ENCODE measurements at regions not wholly inside any gene's neighbourhood (a gene's known extent, or its start where the extent isn't known, plus 50 kb on each side); places are given as distances from the start of the nearest gene placed in this dataset.
"Not testable (repeated sequence)": the region's sequence is repeated elsewhere in the genome, so short reads cannot be mapped to it uniquely, and the experiment has no call there.

DNA sequence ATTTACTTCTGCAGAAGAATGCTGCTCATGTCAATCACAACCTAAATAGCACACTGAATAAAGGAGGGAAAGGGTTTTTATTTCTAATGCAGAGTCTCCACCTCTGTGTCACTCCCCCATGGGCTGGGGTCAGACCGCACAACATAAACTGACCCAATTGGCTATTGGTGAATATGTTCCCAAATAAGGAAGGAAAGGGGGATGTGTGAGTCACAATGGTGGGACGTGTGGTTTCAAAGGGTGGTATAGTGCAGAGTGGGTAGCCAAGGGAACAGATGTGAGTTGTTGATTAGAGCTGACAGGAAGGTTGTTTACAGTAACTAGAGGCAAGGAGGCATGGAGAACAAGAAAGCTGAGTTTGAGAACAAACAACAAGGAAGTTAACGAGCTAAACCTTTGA, 491.8 kb downstream of the ZPLD1 start:
- no peak for DNase-seq

DNA sequence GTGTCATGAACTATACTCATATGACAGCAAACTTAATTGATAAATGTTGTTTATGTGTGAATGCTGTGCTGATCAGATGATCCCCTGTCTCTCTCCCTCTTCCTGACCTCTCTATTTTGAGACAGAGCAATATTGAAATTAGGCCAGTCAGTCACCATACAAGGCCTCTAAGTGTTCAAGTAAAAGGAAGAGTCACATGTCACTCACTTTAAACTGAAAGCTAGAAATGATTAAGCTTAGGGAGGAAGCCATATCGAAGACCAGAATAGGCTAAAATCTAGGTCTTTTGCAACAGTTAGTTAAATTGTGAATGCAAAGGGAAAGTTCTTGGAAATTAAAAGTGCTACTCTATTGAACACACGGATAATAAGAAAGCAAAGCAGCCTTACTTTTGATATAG, 498.6 kb downstream of the ZPLD1 start:
- no peak for DNase-seq

DNA sequence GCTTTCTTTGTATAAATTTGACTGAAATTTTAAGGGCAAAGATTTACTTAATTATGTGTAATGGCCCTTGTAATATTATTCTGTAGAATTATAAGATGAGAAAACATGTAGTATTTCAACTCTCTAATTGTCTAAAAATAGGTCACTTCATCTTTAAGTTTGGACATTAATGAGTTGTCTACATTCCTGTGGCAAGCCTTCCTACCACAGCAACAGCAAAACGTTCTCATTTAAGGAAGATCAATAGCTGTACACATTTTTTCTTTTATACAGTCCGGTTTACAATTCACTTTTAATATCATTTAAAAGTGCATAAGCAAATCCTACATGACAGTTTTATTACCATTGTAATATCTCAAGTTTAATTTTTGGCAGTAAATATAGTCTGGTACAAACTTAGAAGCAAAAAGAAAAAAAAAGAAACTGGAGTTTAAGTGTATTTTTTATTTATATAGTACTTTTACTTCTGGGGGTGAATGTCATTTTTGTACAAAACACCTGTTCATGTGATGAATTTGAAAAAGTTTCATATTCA, 501.8 kb downstream of the ZPLD1 start:
- DNase-seq: no peak

DNA sequence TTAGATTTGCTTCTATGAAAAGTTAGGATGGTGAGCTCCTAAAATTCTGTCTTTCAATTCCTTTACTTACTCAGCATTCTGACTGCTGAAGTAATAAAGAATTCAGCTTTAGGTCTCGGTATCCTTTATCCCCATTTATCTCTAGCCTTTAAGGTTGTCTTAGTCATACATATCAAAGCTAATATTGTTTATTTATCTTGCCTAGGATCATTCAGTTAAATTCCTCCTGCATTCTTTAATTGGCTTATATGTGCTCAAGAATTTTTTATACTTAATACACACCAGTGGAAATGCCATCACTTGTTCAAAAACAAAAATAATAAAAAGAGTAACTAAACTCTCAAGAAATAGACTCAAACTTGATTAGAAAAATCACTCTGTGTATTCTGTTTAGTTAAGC, 507.0 kb downstream of the ZPLD1 start:
- DNase-seq: no peak

DNA sequence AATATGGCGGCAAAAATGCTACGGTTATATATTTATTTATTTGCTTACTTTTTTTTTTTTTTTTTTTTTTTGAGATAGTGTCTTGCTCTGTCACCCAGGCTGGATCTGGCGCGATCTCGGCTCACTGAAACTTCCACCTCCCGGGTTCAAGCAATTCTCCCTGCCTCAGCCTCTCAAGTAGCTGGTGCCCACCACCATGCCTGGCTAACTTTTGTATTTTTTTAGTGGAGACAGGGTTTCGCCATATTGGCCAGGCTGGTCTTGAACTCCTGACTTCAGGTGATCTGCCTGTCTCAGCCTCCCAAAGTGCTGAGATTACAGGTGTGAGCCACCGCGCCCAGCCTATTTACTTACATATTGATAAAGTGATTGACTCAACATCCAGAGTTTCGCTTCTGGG, 511.6 kb downstream of the ZPLD1 start:
- DNase-seq: not testable (repeated sequence)

DNA sequence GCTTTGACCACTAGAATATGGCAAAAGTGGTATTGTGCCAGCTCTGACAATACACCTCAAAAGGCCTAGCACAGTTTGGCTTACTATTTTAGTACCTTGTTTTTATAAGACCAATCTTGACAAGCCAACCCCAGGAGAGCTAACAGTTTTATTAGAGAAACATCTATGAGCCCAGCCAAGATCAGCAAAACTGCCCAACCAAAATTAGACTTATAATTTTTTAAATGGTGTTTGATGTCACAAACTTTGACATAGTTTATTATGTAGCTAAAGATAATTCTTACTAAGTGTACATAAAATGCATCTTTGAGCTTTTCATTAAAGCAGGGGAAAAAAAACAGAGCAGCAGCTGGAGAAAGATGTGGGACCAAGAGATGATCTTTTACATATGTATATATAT, 537.5 kb downstream of the ZPLD1 start:
- DNase-seq: no peak

DNA sequence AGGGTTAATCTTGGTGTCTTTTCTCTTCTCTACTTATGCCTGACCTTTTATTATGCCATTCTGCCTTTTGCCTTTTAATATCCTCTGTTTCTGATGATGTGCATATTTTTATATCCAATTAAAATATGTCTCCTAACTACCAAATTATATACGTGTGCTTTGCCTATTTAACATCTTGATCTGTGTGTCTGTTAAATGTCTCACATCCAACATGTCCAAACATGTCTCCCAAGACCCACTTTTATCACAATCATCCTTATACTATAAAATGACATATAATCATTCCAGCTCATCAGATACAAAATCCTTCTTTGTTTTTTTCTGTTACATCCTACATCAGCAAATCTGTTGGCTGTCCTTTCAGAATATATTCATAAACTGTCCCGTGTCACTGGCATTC, 539.5 kb downstream of the ZPLD1 start:
- no peak for DNase-seq

DNA sequence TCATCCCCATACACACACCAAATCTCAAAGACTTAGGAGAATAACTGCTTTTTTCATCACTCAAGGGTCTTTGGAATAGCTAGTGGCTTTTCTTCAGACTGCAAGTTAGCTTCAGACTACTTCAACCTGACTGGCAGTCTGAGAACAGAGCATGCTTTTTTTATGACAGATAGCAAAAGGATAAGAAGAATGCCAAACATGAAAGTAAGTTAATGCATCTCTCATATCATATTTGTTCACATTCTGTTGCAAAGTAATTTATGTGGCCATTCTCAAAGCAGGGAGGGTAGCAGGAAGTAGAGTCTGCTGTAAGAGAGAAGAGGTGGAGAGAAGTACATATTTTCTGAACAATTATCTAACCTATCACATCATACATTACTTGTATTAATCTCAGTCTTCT, 544.4 kb downstream of the ZPLD1 start:
- no peak for DNase-seq

DNA sequence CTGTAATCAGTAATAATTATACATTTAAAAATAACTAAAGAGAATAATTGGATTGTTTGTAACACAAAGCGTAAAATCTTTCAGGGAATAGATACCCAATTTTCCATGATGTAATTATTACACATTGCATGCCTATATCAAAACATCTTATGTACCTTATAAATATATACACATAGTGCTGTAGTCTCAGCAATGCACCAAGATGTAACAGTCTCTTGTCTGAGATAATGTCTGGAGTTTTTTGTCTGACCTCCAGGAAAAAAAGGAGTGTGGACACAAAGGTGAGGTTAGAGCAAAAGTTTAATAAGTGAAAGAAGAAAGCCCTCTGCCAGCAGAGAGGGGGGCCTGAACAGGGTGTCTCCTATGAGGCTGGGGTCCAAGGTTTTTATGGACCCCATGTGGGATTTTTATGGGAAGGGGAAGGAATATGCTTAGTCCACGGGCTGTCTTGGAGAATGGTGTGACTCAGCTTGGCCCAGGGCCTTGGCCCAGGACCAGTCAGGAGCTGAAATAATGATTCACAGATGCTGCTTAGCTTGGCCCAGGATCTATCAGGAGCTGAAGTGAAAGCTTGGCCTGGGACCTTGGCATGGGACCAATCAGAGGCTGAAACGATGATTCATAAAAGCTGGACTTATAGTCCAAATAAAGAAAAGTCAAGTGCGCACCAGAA, 545.0 kb downstream of the ZPLD1 start:
- DNase-seq: no peak

DNA sequence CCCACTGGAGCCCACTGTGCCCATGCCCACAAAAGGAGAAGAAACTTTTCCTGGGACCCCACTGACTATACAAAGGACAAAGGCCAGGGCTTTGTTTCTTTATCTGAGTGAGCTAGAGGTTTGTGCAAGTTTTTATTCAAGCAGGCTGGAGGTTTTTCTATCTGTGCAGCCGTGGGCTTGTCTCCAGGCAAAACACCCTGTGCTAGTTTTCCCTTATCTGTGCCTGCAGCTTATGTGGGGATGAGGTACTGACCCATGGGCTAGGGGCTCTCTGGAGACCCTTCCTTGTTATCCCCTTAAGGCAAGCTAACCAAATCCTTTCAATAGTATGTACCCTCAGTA, 545.5 kb downstream of the ZPLD1 start:
- DNase-seq: no peak

DNA sequence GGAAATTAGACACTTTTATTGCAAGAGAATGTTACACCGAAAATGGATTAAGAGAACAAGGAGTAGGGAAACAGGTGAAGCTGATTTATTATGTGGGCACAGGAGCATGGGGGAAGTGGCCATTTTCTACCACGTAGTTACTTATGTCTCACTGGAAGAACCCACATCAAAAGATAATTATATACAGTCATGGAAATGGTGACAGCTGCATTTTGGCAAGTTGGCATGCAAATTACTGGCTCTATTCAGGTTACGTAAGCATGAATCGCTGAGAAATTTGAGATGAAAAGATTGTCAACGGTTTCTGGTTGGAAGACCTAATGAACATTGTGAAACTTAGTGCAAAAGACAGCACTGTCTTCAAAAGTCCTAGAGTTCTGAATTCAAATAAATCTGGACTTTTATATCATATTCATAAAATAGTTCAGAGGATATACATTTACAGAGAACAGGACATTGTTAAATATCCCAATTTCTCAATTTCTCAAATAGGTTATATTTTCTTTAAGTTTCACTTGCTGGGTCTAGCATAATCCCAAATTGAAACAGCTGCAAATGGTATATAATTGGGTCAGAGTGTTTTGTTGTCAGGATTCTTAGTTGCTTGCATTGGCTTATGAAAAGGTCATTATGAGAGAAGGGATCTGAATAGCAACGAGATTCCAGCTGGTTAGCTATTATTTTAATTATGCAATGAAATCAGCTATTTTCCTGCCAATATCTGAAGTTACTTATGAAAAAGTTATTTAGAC, 567.8 kb downstream of the ZPLD1 start:
- DNase-seq: peak; percentile 2

DNA sequence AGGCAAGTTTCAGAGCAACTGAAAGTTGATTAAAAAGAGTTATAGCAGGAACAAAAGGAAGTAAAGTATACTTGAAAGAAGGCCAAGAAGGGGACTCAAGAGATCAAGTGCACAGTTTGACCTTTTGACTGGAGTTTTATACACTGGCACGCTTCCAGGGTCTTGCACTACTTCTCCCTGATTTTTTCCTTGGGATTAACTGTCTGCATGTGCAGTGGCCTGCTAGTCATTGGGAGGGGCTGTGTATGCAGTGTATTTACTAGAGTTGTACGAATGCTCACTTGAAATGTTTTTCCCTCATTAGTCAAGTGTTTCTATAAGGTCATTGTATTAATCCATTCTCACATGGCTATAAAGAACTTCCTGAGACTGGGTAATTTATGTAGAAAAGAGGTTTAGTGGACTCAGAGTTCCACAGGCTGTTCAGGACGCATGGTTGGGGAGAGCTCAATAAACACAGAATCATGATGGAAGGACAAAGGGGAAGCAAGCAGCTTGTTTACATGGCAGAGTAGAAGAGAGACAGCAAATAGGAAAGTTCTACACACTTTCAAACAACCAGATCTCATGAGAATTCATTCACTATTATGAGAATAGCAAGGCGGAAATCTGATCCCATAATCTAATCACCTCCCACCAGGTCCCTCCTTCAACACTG, 571.8 kb downstream of the ZPLD1 start:
- no peak for DNase-seq

DNA sequence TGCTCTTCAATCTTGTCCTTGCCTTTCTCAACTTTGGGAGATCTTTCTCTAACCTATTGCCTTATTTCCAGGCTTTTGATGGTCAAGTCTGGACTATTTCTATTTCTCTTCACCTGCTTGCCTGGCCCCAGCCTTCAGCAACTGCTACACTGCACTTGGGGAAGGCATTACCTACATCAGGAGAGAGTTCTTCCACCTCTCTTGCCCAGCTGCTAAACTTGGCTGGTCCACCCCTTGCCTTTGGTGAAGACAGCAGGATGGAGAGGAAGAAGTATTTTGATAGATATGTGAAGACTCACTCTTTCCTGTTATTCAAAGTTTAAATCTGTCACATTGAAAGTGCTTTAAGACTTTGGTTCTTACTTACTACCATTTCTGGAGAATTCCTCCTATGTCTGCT, 574.8 kb downstream of the ZPLD1 start:
- no peak for DNase-seq

DNA sequence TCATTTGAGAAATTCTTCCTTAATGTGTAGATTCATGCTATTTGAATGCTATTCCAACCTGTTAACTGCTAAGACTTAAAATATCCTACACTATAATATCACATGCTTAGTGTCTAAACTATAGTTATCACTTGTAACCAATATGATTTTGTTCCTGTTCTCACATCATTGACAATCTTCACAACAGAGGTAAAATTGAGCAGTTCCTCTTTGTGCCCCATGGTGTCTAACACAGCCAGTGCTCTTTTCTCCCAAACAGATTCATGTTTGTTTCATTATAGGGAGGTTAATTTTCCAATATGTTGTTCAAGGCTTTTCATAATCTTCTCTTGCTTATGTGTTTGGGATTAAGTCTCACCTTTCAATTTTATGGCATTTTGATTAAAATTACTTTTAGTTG, 591.1 kb downstream of the ZPLD1 start:
- DNase-seq: no peak

DNA sequence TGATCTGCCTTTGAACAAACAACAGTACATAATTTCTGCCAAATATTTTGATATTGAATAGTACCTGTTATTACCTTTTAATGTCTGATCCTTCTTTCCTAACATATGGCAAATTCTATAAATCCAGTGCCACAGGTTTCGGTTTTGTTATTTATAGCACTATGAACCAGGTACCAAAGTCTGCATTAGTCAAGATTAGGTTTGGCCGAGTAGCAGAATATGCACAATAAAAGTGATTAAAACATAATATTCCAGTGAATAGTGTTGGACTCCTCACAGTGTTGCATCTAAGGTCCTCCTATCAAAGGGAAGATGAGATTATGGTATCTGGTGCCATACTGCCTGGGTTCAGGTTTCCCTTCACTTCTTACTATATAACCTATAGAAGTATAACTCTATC, 599.0 kb downstream of the ZPLD1 start:
- DNase-seq: no peak

DNA sequence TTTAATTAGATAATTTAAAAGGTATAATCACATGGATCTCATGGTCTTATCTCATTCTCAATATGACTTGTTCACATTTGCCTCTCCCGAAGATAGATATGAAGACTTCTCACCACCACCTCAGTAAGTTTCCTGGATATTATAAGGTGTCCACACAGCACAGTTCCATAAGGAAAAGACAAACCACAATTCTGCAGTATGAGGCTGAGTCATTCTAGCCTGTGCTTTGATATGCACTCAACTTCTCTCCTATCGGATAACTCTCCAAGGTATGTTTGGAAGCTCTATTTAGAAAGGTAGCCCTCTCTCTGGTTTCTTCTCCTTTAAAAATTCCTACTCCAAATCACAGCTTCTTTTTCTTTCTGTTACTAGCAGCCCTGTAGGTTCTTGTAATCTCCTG, 612.8 kb downstream of the ZPLD1 start:
- no peak for DNase-seq

DNA sequence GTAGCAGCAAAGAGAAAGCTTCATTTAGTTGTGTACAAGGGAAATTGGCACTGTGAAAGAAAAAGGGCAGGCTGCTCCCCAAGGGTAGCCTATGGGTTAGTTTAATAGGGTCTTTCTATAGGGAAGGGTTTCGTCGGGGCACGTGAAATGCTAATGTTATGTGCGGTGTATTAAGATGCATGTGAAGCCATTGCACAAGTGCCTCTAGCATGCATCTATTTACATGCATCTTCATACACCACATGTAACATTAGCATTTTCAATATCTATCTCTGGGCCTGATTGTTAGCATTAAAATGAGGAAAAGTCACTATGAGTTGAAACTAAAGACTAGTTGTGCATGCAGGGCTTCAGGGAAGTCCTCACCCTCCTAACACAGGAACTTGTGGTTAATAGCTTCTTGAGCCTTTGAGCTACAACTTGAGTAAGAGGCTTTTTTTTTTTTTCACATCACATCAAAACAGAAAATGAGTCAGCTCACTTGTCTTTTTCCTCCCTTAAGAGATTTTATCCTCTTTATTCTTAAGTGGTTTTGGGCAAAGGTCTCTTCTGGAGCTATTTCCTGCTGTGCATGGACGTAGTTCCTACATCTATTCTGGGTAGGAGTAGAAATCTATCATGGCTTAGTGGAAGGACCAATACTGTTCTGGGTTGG, 613.4 kb downstream of the ZPLD1 start:
- no peak for DNase-seq

DNA sequence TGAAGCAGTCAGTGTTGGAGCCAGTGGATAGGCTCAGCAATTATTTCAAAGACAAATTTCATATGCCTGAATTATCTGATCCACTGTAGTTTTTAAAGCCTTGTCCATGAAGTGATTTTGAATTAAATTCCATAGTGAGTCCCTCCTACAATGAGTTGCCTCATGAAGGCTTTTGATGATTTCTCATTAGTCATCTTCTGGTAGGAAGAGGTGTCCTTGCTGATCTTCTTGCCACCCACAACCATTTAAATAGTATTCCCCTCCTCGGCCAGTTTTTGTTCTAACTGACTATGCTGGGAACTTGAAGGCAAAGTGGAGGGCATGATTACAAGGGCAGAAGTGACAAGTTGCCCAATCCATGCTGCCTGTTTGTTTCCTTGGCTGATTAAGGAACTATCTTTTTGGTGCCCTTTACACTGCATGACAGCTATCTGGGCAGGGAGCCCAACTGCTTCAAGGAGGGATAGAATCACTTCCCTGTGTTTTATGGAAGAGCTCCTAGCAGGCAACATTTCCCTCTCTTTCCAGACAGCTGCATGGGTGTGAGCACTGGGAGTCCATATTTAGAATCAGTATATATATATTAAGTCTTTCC, 617.5 kb downstream of the ZPLD1 start:
- DNase-seq: no peak

DNA sequence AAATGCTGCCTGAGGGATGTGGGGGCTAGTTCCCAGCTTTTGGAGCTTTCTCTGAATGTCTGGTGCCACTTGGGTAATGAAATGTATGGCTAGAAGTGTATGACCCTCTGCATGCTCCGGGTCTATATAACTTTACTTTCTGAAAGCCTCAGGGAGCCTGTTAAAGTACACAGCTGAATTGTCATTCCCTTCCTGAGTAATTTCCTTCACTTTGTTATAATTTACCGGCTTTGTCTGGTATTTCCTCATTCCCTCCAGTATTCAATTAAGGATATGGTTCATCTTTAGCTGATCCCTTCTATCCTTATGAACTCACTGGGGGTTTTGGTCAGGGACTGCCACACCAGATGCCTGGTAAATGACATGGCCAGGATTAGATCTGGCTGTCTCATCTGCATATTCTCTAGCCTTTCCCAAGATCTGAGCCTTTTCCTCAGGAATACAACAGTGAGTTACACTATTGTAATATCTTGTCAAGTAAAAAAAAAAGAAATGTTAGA, 620.3 kb downstream of the ZPLD1 start:
- no peak for DNase-seq

DNA sequence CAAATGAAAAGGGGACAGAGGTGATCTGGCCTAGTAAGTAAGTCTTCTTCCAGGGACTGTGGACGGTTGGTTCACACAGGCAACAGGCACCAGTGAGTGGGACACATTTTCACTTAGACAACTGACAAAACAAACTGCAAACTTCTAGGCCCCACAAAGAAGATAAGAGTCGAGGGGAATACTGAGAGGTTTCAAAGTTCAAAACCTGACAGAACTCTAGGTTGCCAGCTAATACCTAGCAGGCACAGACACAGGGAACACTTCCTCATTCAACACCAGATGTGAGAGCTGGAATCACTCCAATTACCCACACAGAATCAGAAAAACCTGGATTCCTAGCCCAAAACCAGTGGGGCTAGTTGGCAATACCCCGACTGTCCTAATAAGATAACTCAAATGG, 621.7 kb downstream of the ZPLD1 start:
- DNase-seq: no peak

DNA sequence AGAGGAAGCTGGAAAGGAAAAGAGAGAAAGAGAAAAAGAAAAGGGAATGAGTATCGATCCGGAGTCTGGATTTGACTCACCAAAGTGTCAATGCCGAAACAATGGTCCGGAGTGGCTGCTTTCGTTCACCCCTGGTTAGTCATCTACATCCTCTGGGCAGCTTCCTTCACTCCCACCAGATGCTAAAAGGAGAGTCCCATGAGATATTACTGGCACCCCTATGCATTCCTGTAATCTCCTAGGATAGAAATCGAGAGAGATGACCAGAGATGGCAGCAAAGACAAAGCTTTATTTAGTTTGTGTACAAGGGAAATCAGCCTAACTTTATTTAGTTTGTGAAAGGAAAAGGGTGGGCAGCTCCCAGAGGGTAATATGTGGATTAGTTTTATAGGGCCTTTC, 622.2 kb downstream of the ZPLD1 start:
- no peak for DNase-seq

DNA sequence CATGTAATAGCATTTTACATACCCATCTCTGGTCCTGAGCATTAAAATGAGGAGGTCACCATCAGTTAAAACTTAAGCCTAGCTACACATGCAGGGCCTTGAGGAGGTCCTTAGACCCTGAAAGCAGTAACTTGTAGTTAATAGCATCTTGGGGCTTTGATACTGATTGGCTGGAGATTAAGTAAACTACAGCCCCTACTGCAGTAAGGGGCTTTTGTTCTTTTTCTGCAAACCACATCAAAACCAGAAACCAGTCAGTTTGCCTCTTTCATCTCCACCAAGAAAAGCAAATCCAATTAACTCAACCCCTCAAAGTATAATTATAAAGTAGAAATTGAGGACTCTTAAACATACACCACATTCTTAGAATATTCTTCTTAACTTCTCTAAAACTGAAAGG, 622.7 kb downstream of the ZPLD1 start:
- DNase-seq: no peak

DNA sequence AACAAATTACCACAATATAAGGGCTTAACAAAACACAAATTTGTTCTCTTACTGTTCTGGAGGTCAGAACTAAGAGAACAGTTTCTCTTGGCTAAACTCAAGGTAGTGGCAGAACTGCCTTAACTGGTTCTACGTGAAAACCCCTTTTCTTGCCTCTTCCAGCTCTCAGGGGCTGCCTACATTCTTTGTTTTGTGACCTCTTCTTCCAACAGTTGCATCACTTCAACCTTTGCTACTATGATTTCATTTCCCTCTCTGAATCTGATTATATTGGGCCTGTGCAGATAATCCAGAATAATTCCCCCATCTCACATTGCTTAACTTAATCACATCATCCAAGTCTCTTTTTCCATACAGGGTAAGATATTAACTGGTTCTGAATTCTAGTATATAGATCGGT, 624.6 kb downstream of the ZPLD1 start:
- DNase-seq: no peak

Data from hematopoietic multipotent progenitor cell treated with erythropoietin and hydrocortisone succinate and interleukin-3 and kit ligand, for 8 days (in vitro differentiated cells).